OCI-LY3 (cell line): ENCODE measurements at regions not wholly inside any gene's neighbourhood (a gene's known extent, or its start where the extent isn't known, plus 50 kb on each side); places are given as distances from the start of the nearest gene placed in this dataset.

Experiments used
- CTCF ChIP-seq: fragments of 200-600, 300-600 bp; sonication (generic); IDR thresholded peaks from 2 replicates; pipeline ENCODE4 v1.5.1; 2014; ENCODE audit warnings: antibody characterized with exemption, low read length, low read depth
- EZH2phosphoT487 ChIP-seq: fragments of 200-600 bp; shearing (Covaris generic); IDR thresholded peaks from 2 replicates; pipeline ENCODE4 v1.6.1; 2018; ENCODE audit warnings: antibody characterized with exemption, mixed run types, low read depth

GRCh38 chr4:135250040-135250439, 1048.5 kb upstream of the PABPC4L start:
- no peak for TF ChIP-seq CTCF
- TF ChIP-seq EZH2phosphoT487, result no peak
